ENCODE measurements at regions not wholly inside any gene's neighbourhood (a gene's known extent, or its start where the extent isn't known, plus 50 kb on each side); places are given as distances from the start of the nearest gene placed in this dataset.
A peak's percentile ranks its signal among the peaks of the same experiment; 100 is the strongest.

- DNase-seq, result no peak
- Histone ChIP-seq H3K9me3 (replicated peaks in 1 of 3) (no peaks in the 10 kb centered on the region), H3K27me3 (no peaks in the 10 kb centered on the region), H3K27ac (no peak overlapping the region), H3K4me1 (replicated peaks in 1 of 2) (no peaks in the 10 kb centered on the region), H3K36me3 (replicated peaks in 1 of 2) (no peaks in the 10 kb centered on the region), H3K4me3 (no peak overlapping the region)
- TF ChIP-seq CTCF (IDR thresholded peaks at IDR 0.05), result no peak
- TF ChIP-seq POLR2A (IDR thresholded peaks at IDR 0.05), result no peak
- 49 to 53% (median 51%) methylated on average over 6 of the region's 6 CpGs for WGBS, 4 donors
- intact Hi-C loops (cut with DNase I), result no loop called here
These were observed 133.0 kb downstream of the SLC28A3 start for GRCh38 chr9:84207491-84207951.

- DNase-seq, result no peak
- 64 to 90% (median 73%) methylated on average over 3 of the region's 3 CpGs for WGBS, 4 donors
- H3K27ac ChIP-seq, result no peak overlapping the region
- H3K9me3 ChIP-seq (replicated peaks in 1 of 3), result no peaks in the 10 kb centered on the region
- no peak overlapping the region for H3K4me3 ChIP-seq
- no peaks in the 10 kb centered on the region for H3K27me3 ChIP-seq
- TF ChIP-seq POLR2A (IDR thresholded peaks at IDR 0.05) (no peak), CTCF (IDR thresholded peaks at IDR 0.05) (no peak)
- no peaks in the 10 kb centered on the region for H3K4me1 ChIP-seq (replicated peaks in 1 of 2)
- intact Hi-C loops (cut with DNase I), result no loop called here
- no peaks in the 10 kb centered on the region for H3K36me3 ChIP-seq (replicated peaks in 1 of 2)
These were observed 128.3 kb downstream of the SLC28A3 start for GRCh38 chr9:84212246-84212645.

GRCh38 chr9:84212982-84213381 is 127.6 kb downstream of the SLC28A3 start:
- no peak for TF ChIP-seq POLR2A (IDR thresholded peaks at IDR 0.05)
- no peak for TF ChIP-seq CTCF (IDR thresholded peaks at IDR 0.05)
- H3K9me3 ChIP-seq (replicated peaks in 1 of 3), result no peaks in the 10 kb centered on the region
- H3K36me3 ChIP-seq (replicated peaks in 1 of 2), result no peaks in the 10 kb centered on the region
- intact Hi-C loops (cut with DNase I), result no loop called here
- no peak overlapping the region for H3K4me3 ChIP-seq
- no peak overlapping the region for H3K27ac ChIP-seq
- no peaks in the 10 kb centered on the region for H3K27me3 ChIP-seq
- DNase-seq, result no peak
- 92 to 98% (median 95%) methylated on average over 2 of the region's 2 CpGs for WGBS, 4 donors
- H3K4me1 ChIP-seq (replicated peaks in 1 of 2), result no peaks in the 10 kb centered on the region

- no peaks in the 10 kb centered on the region for H3K27me3 ChIP-seq
- intact Hi-C loops (cut with DNase I), result no loop called here
- no peak overlapping the region for H3K27ac ChIP-seq
- DNase-seq, result peak in 1 of 7 donors; percentile 9
- no peaks in the 10 kb centered on the region for H3K4me1 ChIP-seq (replicated peaks in 1 of 2)
- no peak overlapping the region for H3K4me3 ChIP-seq
- no peaks in the 10 kb centered on the region for H3K36me3 ChIP-seq (replicated peaks in 1 of 2)
- H3K9me3 ChIP-seq (replicated peaks in 1 of 3), result no peaks in the 10 kb centered on the region
- TF ChIP-seq CTCF (IDR thresholded peaks at IDR 0.05) (no peak), POLR2A (IDR thresholded peaks at IDR 0.05) (no peak)
- 83 to 94% (median 85%) methylated on average over 2 of the region's 2 CpGs for WGBS, 4 donors
These were observed 124.4 kb downstream of the SLC28A3 start for GRCh38 chr9:84216151-84216550.
